SK-N-SH treated with all-trans-retinoic acid at 6 μM for 48 hours (cell line): ENCODE measurements at regions not wholly inside any gene's neighbourhood (a gene's known extent, or its start where the extent isn't known, plus 50 kb on each side); places are given as distances from the start of the nearest gene placed in this dataset.
A peak's percentile ranks its signal among the peaks of the same experiment; 100 is the strongest.

Experiments used
- ATAC-seq: fragments of 200-7000 bp; cut with Tn5 transposase; 3 replicates; pipeline ENCODE4 v1.9.1; 2020; ENCODE audit warnings: mild to moderate bottlenecking, moderate library complexity
- ARNTL ChIP-seq: fragments of 450-650 bp; formaldehyde crosslinking; IDR thresholded peaks from 2 replicates; pipeline ENCODE4 v1.5.0; 2020; ENCODE audit warnings: low read depth, mild to moderate bottlenecking, moderate library complexity, borderline replicate concordance
- BACH2 ChIP-seq: fragments of 250-450 bp; sonication (Bioruptor Pico); IDR thresholded peaks from 2 replicates; pipeline ENCODE4 v1.9.0; 2021; ENCODE audit warnings: mild to moderate bottlenecking, borderline replicate concordance
- CSDC2 ChIP-seq: fragments of 250-450 bp; sonication (Bioruptor Pico); IDR thresholded peaks from 2 replicates; pipeline ENCODE4 v1.5.0; 2020; ENCODE audit warnings: mild to moderate bottlenecking, moderate library complexity
- GLIS3 ChIP-seq: fragments of 250-450 bp; sonication (Bioruptor Pico); IDR thresholded peaks from 2 replicates; pipeline ENCODE4 v1.5.0; 2020; ENCODE audit warnings: mild to moderate bottlenecking, moderate library complexity
- ISL1 ChIP-seq: fragments of 250-450 bp; sonication (Bioruptor Pico); IDR thresholded peaks from 2 replicates; pipeline ENCODE4 v2.1.2; 2022; ENCODE audit warnings: mild to moderate bottlenecking, moderate library complexity
- OSR1 ChIP-seq: fragments of 250-450 bp; sonication (Bioruptor Pico); IDR thresholded peaks from 2 replicates; pipeline ENCODE4 v1.8.0; 2022; ENCODE audit warnings: moderate library complexity, mild to moderate bottlenecking, inconsistent platforms
- RARB ChIP-seq: fragments of 250-450 bp; sonication (Bioruptor Pico); IDR thresholded peaks from 2 replicates; pipeline ENCODE4 v1.8.0; 2021; ENCODE audit warnings: mild to moderate bottlenecking, moderate library complexity
- SNAI2 ChIP-seq: fragments of 250-450 bp; sonication (Bioruptor Pico); IDR thresholded peaks from 2 replicates; pipeline ENCODE4 v1.5.0; 2020; ENCODE audit warnings: mild to moderate bottlenecking, moderate library complexity
- TCF4 ChIP-seq: fragments of 250-450 bp; sonication (Bioruptor Pico); IDR thresholded peaks from 2 replicates; pipeline ENCODE4 v1.8.0; 2021; ENCODE audit warnings: mild to moderate bottlenecking, moderate library complexity, borderline replicate concordance
- TOX ChIP-seq: fragments of 250-450 bp; sonication (Bioruptor Pico); IDR thresholded peaks from 2 replicates; pipeline ENCODE4 v1.8.0; 2021; ENCODE audit warnings: mild to moderate bottlenecking, moderate library complexity, borderline replicate concordance
- ZC3H10 ChIP-seq: fragments of 250-450 bp; sonication (Bioruptor Pico); IDR thresholded peaks from 2 replicates; pipeline ENCODE4 v1.5.1; 2021; ENCODE audit warnings: mild to moderate bottlenecking, moderate library complexity
- ZFP3 ChIP-seq: fragments of 250-450 bp; sonication (Bioruptor Pico); IDR thresholded peaks from 2 replicates; pipeline ENCODE4 v1.5.0; 2020; ENCODE audit warnings: mild to moderate bottlenecking, moderate library complexity
- ZFP30 ChIP-seq: fragments of 450-650 bp; formaldehyde crosslinking; IDR thresholded peaks from 2 replicates; pipeline ENCODE4 v1.5.0; 2022; ENCODE audit warnings: mild to moderate bottlenecking, moderate library complexity
- ZNF565 ChIP-seq: fragments of 450-650 bp; formaldehyde crosslinking; conservative IDR thresholded peaks from 2 replicates; pipeline ENCODE4 v1.5.0; 2020; ENCODE audit warnings: low read depth, mild to moderate bottlenecking, moderate library complexity
- ZNF70 ChIP-seq: fragments of 450-650 bp; formaldehyde crosslinking; IDR thresholded peaks from 2 replicates; pipeline ENCODE4 v1.5.0; 2020; ENCODE audit warnings: mild to moderate bottlenecking, moderate library complexity
- ZNF8 ChIP-seq: fragments of 450-650 bp; formaldehyde crosslinking; IDR thresholded peaks from 2 replicates; pipeline ENCODE4 v1.5.0; 2020; ENCODE audit warnings: mild to moderate bottlenecking, moderate library complexity
- TF ChIP-seq, protein P1 (sequence below): fragments of 250-450 bp; sonication (Bioruptor Pico); IDR thresholded peaks from 2 replicates; pipeline ENCODE4 v1.5.1; 2021; ENCODE audit warnings: mild to moderate bottlenecking, moderate library complexity
- TF ChIP-seq, protein P2 (sequence below): fragments of 250-450 bp; sonication (Bioruptor Pico); IDR thresholded peaks from 2 replicates; pipeline ENCODE4 v1.8.0; 2021; ENCODE audit warnings: low read depth, mild to moderate bottlenecking, moderate library complexity, borderline replicate concordance
- TF ChIP-seq, protein P3 (sequence below): fragments of 250-450 bp; sonication (Bioruptor Pico); IDR thresholded peaks from 2 replicates; pipeline ENCODE4 v1.8.0; 2020; ENCODE audit warnings: mild to moderate bottlenecking, moderate library complexity, borderline replicate concordance

DNA sequence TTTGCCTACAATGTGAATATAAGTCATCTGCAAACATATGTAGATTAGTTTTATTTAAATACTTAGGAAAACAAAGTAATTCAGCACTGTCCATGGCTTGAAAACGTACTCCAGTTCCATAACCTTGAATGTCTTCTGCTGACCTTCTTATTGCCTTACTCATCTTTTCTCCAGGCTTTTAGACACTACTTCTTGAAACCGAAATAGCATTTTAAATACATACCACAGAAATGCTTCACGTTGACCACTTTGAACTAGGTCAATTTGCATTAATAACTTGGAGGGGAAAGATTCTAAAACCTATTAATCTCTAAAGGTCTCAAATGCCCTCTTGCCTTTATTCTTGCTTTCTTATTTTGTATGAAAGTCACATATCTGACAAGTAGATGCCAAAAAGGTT, 995.4 kb upstream of the ACO1 start:
- no peak for ATAC-seq
- TF ChIP-seq ZFP30 (CRISPR knock-in tag) (no peak), ISL1 (CRISPR knock-in tag) (no peak), CSDC2 (CRISPR knock-in tag) (no peak), ZC3H10 (CRISPR knock-in tag) (no peak), BACH2 (no peak), OSR1 (no peak), GLIS3 (CRISPR knock-in tag) (no peak)

DNA sequence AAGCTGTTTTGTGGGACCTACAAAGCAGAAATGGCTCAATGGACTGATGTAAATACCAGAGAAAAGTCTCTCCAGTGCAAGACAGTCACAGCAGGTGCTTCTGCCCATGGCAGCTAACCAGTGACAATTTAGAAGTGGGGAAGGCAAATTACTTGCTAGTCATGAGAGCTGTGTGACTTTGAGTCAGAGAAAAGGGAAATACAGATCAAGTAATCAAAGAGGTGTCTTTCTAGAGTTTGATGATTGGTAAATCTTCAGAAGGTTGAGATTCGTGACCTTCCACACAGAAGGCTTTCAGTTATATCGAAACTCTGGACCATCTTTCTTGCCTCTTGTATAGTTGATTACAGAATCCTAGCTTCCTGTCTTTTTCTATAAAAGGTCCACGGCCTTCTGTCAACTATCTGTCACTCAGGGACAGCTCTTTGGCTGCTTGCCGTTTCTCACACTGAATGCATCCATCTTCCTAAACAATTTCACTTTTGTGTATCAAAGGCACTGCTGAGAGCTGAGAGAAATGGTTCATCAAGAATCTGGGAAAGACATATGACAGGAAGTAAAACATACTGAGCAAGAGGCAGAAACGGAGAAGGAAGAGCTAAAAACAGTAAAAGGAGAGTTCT, 993.9 kb upstream of the ACO1 start:
- no peak for ATAC-seq

DNA sequence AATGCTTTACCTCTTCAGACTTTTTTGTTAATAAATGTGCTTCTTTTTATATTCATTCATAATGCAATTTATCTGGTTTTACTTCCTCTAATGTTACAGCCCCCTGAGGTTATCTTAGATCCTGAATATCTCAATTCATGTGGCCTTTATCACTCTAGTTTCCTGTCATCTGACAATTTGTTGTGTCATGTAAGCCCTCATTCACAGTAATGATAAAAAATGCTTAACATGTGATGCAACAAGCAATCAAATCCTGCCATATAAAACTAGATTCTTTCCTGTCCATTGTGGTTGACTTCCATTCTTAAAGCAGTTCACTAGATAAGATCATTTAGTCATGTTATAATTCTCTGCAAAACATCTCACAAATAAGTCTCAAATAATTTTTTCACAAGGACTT, 991.2 kb upstream of the ACO1 start:
- no peak for ATAC-seq
- TF ChIP-seq ZNF565 (CRISPR knock-in tag) (no peak), GLIS3 (CRISPR knock-in tag) (no peak), TOX (CRISPR knock-in tag) (no peak), OSR1 (no peak), RARB (CRISPR knock-in tag) (no peak), ISL1 (CRISPR knock-in tag) (peak; percentile 32; the same call in 1 of the 2 replicates)

More for the DNA sequence above, 993.9 kb upstream of the ACO1 start:
- TF ChIP-seq ZNF70 (CRISPR knock-in tag) (no peak), ZNF8 (CRISPR knock-in tag) (no peak), ARNTL (CRISPR knock-in tag) (no peak), ISL1 (CRISPR knock-in tag) (no peak), ZFP30 (CRISPR knock-in tag) (no peak)
- TF ChIP-seq, protein P1, sequence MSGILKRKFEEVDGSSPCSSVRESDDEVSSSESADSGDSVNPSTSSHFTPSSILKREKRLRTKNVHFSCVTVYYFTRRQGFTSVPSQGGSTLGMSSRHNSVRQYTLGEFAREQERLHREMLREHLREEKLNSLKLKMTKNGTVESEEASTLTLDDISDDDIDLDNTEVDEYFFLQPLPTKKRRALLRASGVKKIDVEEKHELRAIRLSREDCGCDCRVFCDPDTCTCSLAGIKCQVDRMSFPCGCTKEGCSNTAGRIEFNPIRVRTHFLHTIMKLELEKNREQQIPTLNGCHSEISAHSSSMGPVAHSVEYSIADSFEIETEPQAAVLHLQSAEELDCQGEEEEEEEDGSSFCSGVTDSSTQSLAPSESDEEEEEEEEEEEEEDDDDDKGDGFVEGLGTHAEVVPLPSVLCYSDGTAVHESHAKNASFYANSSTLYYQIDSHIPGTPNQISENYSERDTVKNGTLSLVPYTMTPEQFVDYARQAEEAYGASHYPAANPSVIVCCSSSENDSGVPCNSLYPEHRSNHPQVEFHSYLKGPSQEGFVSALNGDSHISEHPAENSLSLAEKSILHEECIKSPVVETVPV (CRISPR knock-in tag) = no peak

DNA sequence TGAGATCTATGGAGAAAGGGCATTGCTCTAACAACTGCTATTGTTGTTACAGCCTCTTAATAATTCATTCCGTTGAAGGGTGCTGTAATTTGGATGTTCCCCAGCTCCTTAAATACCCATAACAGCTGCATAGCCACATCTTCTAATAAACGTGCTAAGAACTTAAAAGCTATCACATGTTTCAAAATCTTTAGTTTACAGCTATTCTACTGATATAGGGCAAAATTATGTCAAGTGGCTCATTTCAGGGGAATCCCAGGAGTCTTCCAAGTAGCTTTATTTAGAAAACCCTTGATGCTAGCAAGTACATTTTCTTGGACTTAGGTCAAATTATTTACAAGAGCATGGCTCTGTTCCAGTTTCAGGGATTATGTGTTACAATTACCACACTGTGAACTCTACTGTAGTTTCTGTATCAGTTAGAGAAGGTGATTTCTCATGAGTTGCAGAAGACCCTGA, 990.4 kb upstream of the ACO1 start:
- ATAC-seq = no peak
- TF ChIP-seq ZNF8 (CRISPR knock-in tag) (no peak), RARB (CRISPR knock-in tag) (no peak), BACH2 (no peak), ZNF565 (CRISPR knock-in tag) (no peak), GLIS3 (CRISPR knock-in tag) (no peak), ZFP30 (CRISPR knock-in tag) (no peak), TCF4 (no peak), TOX (CRISPR knock-in tag) (no peak)
- TF ChIP-seq, protein P1 (CRISPR knock-in tag) = no peak
- TF ChIP-seq, protein P2, sequence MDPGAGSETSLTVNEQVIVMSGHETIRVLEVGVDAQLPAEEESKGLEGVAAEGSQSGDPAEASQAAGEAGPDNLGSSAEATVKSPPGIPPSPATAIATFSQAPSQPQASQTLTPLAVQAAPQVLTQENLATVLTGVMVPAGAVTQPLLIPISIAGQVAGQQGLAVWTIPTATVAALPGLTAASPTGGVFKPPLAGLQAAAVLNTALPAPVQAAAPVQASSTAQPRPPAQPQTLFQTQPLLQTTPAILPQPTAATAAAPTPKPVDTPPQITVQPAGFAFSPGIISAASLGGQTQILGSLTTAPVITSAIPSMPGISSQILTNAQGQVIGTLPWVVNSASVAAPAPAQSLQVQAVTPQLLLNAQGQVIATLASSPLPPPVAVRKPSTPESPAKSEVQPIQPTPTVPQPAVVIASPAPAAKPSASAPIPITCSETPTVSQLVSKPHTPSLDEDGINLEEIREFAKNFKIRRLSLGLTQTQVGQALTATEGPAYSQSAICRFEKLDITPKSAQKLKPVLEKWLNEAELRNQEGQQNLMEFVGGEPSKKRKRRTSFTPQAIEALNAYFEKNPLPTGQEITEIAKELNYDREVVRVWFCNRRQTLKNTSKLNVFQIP = no peak

DNA sequence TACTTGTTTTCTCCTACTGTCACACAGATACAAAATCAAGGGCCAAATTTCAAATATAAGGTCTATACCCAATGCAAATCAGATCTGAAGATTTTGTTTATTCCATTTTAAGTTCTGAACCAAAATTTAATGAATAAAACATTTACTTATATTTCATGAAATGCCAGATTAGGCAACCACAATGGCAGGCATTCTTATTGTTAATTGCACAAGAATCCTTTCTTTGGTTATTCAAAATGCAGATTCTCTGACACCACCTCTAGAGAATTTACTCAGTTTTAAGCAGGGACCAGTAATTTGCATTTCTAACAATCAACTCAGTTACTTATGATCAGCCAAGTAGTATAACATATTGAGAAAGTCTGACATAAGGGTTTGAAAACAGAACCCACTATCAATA, 972.4 kb upstream of the ACO1 start:
- TF ChIP-seq ZNF8 (CRISPR knock-in tag) (no peak), ZFP30 (CRISPR knock-in tag) (no peak), ZFP3 (CRISPR knock-in tag) (no peak), ZNF565 (CRISPR knock-in tag) (no peak), TCF4 (no peak), BACH2 (no peak), OSR1 (no peak), ISL1 (CRISPR knock-in tag) (no peak), SNAI2 (CRISPR knock-in tag) (no peak), GLIS3 (CRISPR knock-in tag) (no peak), CSDC2 (CRISPR knock-in tag) (no peak), ZNF70 (CRISPR knock-in tag) (no peak), TOX (CRISPR knock-in tag) (no peak), ZC3H10 (CRISPR knock-in tag) (no peak)
- TF ChIP-seq, protein P2 = no peak
- TF ChIP-seq, protein P3, sequence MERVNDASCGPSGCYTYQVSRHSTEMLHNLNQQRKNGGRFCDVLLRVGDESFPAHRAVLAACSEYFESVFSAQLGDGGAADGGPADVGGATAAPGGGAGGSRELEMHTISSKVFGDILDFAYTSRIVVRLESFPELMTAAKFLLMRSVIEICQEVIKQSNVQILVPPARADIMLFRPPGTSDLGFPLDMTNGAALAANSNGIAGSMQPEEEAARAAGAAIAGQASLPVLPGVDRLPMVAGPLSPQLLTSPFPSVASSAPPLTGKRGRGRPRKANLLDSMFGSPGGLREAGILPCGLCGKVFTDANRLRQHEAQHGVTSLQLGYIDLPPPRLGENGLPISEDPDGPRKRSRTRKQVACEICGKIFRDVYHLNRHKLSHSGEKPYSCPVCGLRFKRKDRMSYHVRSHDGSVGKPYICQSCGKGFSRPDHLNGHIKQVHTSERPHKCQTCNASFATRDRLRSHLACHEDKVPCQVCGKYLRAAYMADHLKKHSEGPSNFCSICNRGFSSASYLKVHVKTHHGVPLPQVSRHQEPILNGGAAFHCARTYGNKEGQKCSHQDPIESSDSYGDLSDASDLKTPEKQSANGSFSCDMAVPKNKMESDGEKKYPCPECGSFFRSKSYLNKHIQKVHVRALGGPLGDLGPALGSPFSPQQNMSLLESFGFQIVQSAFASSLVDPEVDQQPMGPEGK = no peak
- TF ChIP-seq, protein P1 (CRISPR knock-in tag) = no peak
- TF ChIP-seq, all 23 proteins: peak for 0
- no peak for ATAC-seq
